ENCODE measurements at regions not wholly inside any gene's neighbourhood (a gene's known extent, or its start where the extent isn't known, plus 50 kb on each side); places are given as distances from the start of the nearest gene placed in this dataset.

- no peak for TF ChIP-seq CTCF (IDR thresholded peaks at IDR 0.05; ENCODE audit: low read depth, low read length, poor library complexity, severe bottlenecking)
- TF ChIP-seq EZH2phosphoT487 (IDR thresholded peaks at IDR 0.05; ENCODE audit: borderline replicate concordance, low read length) = no peak
Observed at GRCh38 chr1:30359539-30360220, 363.7 kb downstream of the MATN1 start.
